PFSK-1 (cell line): ENCODE measurements at regions not wholly inside any gene's neighbourhood (a gene's known extent, or its start where the extent isn't known, plus 50 kb on each side); places are given as distances from the start of the nearest gene placed in this dataset.

Experiments
- FOXP2 ChIP-seq: optimal IDR thresholded peaks from 2 replicates; pipeline ENCODE3; 2011; ENCODE audit warnings: borderline replicate concordance, control low read depth, inconsistent platforms; ENCODE audit not compliant: insufficient read depth; ENCODE audit errors: extremely low read length, extremely low read depth
- POLR2AphosphoS5 ChIP-seq: IDR thresholded peaks from 2 replicates; pipeline ENCODE4 v1.6.1; 2012; ENCODE audit warnings: low read depth, mild to moderate bottlenecking, control low read depth, low read length, moderate library complexity
- SIN3A ChIP-seq: IDR thresholded peaks from 2 replicates; pipeline ENCODE4 v1.6.1; 2012; ENCODE audit warnings: mild to moderate bottlenecking, low read length, moderate library complexity, borderline replicate concordance; ENCODE audit not compliant: insufficient read depth
- TAF1 ChIP-seq: IDR thresholded peaks from 2 replicates; pipeline ENCODE4 v1.6.1; 2012; ENCODE audit warnings: low read length, control low read depth, borderline replicate concordance; ENCODE audit not compliant: insufficient read depth
- TF ChIP-seq, protein P1 (sequence below), 2 experiments: IDR thresholded peaks; 2 replicates each; pipeline versions ENCODE4 v1.6.1 to v1.8.0; 2011 to 2012; ENCODE audit warnings: low read depth in 2 of 2, low read length in 2 of 2, control low read depth in 1 of 2, inconsistent platforms in 1 of 2, mild to moderate bottlenecking in 1 of 2, moderate library complexity in 1 of 2; ENCODE audit not compliant: insufficient read depth in 1 of 2

DNA sequence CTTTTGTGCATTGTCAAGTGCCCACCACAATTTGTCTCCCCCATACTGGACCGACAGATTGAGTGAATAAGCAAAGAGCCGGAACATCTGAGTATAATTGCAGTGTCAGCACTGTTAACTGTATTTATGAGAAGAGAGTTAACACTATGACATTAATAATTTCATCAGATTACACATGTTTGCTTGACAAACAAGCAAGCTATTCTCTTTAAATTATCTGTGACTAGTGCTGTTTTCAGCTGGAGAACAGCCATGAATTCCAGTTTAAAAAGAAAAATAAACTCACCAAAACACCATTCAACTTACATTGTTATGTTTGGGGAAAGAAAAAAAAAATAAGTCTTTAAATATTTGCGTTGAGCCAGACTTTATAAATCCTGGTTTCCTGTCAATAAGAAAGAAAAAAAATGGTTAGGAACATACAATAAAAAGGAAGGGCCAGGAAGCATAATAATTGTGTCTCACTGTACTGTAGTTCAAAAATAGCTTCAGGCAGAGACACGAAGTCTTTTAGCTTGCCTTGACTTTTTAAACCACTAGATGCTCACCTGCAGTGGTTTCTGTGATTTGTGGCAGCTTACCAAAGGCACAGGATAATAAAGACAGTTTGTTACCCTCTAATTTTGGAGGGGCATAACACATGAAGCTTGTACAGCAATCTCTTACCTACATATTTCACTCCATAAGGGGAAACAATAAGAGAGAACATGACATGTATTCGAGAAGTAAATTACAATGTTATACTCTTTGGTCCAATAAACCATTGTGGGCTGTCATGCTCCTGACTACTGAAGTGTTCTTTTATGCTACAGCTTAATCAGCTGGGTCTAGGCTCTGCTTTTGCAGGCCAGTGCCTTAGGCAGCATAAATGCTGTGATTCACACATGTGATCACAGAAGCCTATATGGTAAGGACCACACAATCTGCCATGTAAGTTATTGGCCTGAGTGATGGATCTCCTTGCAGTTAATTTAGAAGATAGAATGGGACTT, 302.0 kb upstream of the ADGRL2 start:
- TF ChIP-seq SIN3A (no peak), POLR2AphosphoS5 (no peak)

GRCh38 chr1:81496349-81496748, 304.4 kb upstream of the ADGRL2 start:
- TF ChIP-seq, protein P1, sequence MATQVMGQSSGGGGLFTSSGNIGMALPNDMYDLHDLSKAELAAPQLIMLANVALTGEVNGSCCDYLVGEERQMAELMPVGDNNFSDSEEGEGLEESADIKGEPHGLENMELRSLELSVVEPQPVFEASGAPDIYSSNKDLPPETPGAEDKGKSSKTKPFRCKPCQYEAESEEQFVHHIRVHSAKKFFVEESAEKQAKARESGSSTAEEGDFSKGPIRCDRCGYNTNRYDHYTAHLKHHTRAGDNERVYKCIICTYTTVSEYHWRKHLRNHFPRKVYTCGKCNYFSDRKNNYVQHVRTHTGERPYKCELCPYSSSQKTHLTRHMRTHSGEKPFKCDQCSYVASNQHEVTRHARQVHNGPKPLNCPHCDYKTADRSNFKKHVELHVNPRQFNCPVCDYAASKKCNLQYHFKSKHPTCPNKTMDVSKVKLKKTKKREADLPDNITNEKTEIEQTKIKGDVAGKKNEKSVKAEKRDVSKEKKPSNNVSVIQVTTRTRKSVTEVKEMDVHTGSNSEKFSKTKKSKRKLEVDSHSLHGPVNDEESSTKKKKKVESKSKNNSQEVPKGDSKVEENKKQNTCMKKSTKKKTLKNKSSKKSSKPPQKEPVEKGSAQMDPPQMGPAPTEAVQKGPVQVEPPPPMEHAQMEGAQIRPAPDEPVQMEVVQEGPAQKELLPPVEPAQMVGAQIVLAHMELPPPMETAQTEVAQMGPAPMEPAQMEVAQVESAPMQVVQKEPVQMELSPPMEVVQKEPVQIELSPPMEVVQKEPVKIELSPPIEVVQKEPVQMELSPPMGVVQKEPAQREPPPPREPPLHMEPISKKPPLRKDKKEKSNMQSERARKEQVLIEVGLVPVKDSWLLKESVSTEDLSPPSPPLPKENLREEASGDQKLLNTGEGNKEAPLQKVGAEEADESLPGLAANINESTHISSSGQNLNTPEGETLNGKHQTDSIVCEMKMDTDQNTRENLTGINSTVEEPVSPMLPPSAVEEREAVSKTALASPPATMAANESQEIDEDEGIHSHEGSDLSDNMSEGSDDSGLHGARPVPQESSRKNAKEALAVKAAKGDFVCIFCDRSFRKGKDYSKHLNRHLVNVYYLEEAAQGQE (IDR thresholded peaks at IDR 0.05; ENCODE audit: insufficient read depth in 1 of 2, low read depth in 2 of 2, low read length in 2 of 2): no peak
- TF ChIP-seq FOXP2 (no peak), SIN3A (no peak), POLR2AphosphoS5 (no peak), TAF1 (no peak)

DNA sequence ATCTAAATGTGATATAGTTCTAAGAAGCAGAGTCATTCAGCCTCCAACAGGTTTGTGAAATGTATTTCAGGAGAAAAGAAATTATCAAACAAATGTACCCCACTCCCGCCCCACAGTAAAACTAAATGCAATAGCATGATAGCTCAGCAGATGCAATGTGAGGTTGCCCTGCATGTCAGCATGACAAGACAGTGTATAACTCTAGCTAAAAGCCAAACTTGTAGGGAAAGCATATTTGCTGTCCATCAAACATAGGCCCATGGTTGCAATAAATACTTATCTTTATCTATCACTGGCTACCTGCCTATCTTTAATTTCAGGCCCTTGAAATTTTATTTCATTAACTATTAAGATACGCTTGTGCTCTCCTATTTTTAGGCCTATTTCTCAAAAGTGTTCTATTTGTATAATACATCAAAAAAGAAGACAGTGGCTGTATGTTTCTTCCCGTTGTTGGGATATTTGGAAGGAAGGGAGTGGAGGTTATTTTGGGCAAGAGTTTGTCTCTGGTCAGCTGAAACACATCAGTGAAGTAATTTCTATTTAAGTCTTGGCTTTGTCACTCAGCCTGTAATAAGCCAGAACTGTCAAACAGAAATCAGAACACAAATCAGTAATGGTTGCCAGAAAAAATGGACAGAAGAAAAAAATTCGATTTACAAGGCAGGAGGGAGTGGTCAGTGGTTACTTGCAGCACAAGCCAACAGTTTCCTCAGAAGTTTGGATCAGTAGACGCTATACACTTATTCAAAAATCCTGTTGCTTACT, 307.4 kb upstream of the ADGRL2 start:
- TF ChIP-seq SIN3A (no peak), POLR2AphosphoS5 (no peak), FOXP2 (no peak), TAF1 (no peak)
- TF ChIP-seq, protein P1 (IDR thresholded peaks at IDR 0.05; ENCODE audit: insufficient read depth in 1 of 2, low read depth in 2 of 2, low read length in 2 of 2): no peak

DNA sequence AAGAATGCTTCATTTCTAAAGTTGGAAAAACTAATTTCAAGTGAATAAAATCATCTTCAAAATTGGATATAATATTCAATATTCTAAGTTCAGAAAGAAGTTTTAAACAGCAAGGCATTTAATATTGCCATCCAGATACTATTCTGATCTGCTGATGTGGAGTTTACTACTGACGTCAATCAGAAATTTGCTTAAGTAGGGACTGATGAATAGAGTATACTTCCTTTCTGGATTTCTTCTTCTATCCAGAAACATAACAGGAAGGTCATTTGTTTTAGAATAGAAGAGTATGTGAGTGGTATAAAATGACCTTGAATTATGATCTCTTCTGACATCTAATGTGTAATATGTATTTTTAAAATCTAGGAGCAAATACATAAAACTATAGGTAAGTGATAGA, 308.1 kb upstream of the ADGRL2 start:
- TF ChIP-seq TAF1: no peak
- no peak for TF ChIP-seq FOXP2
- TF ChIP-seq POLR2AphosphoS5: no peak
- TF ChIP-seq, protein P1 (IDR thresholded peaks at IDR 0.05; ENCODE audit: insufficient read depth in 1 of 2, low read depth in 2 of 2, low read length in 2 of 2): no peak

GRCh38 chr1:81490614-81491013, 310.1 kb upstream of the ADGRL2 start:
- TF ChIP-seq TAF1: no peak
- no peak for TF ChIP-seq SIN3A
- TF ChIP-seq, protein P1 (IDR thresholded peaks at IDR 0.05; ENCODE audit: insufficient read depth in 1 of 2, low read depth in 2 of 2, low read length in 2 of 2): no peak
- TF ChIP-seq FOXP2: no peak
- TF ChIP-seq POLR2AphosphoS5: no peak
